ENCODE measurements at regions not wholly inside any gene's neighbourhood (a gene's known extent, or its start where the extent isn't known, plus 50 kb on each side); places are given as distances from the start of the nearest gene placed in this dataset.

DNA sequence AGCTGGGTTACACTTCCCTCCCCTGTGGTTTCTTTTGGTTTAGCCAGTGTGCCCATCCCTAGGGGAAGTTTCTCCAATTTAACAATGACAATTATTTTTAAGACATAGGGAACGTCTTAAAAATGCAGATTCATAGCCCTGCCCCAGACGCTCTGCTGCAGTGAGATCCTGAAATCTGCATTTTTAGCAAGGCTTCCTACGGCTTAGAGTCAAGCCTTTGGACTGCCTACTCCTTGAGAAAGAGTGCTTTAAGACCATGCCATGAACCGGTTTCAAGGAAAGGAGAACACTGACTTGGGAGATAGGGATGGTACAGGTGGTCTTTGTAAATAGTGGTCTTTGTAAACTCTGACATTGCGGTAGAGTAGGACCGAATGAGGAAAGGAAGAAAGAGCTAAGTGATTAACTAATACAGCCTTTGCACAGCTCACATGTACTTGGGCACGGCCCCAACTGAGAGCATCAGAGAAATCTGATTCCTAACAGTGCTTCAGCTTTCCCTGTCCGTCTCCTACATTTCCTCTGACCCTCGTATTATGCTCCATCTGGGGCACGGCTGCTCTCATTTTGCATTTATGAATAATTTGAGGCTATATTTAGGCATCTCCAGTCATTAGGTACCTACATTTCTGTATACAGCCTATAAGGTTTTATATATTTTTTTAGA lies 217.6 kb upstream of the TANK start:
- TF ChIP-seq, protein P1, sequence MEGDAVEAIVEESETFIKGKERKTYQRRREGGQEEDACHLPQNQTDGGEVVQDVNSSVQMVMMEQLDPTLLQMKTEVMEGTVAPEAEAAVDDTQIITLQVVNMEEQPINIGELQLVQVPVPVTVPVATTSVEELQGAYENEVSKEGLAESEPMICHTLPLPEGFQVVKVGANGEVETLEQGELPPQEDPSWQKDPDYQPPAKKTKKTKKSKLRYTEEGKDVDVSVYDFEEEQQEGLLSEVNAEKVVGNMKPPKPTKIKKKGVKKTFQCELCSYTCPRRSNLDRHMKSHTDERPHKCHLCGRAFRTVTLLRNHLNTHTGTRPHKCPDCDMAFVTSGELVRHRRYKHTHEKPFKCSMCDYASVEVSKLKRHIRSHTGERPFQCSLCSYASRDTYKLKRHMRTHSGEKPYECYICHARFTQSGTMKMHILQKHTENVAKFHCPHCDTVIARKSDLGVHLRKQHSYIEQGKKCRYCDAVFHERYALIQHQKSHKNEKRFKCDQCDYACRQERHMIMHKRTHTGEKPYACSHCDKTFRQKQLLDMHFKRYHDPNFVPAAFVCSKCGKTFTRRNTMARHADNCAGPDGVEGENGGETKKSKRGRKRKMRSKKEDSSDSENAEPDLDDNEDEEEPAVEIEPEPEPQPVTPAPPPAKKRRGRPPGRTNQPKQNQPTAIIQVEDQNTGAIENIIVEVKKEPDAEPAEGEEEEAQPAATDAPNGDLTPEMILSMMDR (conservative IDR thresholded peaks at IDR 0.05; ENCODE audit: low read depth, low read length) = no peak
- H3K4me3 ChIP-seq (ENCODE audit: low read depth, low read length) = no peak overlapping the region
- DNase-seq (ENCODE audit: low read depth) = no peak

DNA sequence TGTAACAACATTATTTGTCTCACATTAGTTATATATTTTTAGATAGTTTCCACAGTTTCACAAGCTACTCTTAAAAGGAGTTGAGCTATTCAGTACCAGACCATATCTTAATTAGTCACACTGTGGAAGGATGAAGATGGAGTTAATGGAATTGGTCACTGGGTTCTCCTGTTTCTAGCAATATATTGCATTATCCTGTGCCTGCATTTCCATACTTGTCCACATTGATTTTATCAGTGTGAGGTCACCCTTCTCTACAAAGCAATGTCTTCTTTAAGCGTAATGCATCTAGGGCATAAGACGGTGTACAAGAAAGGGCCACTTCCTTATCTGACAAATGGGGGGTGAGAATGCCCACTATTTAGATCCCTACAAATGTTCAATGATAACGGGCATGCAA lies 216.8 kb upstream of the TANK start:
- TF ChIP-seq, protein P1 (conservative IDR thresholded peaks at IDR 0.05; ENCODE audit: low read depth, low read length) = no peak
- DNase-seq (ENCODE audit: low read depth) = no peak
- H3K4me3 ChIP-seq (ENCODE audit: low read depth, low read length) = no peak overlapping the region

DNA sequence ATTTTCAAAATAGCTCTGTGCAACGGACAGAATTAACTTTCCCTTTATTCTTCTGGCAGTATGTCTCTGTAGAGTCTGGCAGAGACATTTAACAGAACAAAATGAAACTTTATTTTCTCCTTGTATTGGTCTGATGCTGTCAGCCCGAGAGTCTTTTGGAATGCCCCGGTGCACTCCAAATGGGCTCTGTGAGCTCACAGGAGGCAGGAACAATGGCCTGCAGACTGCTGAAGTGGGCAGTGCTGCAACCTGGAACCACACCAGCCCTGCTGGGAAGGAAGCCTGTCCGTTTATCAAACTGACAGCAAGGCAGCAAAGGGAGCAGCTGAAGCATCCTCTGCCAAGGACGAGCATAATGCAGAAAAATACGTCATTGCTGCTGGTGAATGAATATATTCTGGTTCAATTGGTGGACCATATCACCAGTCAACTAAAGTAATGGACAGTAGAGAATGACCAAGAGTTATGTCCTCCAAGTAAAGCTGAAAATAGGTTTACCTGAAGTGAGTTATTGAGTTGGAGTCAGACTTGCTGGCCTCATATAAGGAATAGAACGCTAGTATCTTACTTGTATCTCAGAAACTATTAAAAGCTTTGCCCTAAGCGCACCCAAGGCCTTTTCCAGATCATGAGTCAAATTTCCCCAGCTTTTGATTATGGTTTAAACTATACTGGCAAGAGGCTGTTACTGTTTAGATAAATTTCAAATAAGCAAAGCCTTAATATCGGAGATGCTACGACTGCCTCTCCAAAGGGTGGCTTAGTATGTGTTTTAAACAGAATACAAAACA lies 207.6 kb upstream of the TANK start:
- no peak overlapping the region for H3K4me3 ChIP-seq (ENCODE audit: low read depth, low read length)
- TF ChIP-seq, protein P1 (conservative IDR thresholded peaks at IDR 0.05; ENCODE audit: low read depth, low read length) = no peak
- no peak for DNase-seq (ENCODE audit: low read depth)

DNA sequence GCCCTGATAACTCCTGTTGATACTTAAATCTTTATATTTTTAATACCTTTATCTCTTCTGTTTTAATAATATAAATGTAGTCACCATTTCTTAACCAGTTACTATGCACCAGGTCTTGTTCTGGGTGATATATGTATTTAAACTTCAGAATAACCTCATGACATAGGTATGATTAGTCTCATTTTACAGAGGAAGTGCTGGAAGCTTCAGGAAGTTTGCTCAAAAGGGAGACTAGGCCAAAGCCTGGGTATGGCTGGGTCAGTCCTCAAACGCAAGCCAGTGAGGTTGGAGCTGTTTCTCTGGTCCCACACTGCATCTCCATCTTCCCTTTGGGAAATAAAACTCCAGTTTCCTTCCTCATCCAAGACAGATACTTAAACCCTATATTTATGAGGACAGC lies 204.7 kb upstream of the TANK start:
- no peak for DNase-seq (ENCODE audit: low read depth)
- TF ChIP-seq, protein P1 (conservative IDR thresholded peaks at IDR 0.05; ENCODE audit: low read depth, low read length) = no peak
- no peak overlapping the region for H3K4me3 ChIP-seq (ENCODE audit: low read depth, low read length)

DNA sequence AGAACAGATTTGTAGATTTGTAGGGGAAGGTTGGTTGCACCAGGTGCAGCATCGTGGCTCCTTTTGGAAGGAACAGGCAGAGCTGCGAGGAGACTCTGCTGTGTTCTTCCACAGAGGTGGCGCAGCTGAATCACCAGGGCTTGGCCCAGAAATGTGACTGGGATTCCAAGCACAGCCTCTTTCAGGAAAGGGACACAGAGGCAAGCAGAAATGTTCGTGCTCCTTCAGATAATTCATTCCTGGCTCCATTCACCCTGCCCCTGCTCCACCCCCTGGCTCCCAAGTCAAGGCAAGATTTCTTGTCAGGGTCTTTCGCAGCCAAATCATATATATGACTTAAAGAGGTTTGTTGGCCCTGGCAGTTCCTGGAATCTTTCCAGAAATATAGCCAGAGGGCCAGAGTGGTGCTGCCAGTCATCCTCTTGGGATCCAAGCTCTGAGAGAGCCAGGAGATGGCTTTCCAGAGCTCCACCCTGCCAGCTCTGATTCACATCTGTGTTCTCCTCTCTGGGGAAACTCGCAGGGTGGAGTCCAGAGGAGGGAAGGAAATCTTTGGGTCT lies 203.9 kb upstream of the TANK start:
- no peak for DNase-seq (ENCODE audit: low read depth)
- no peak overlapping the region for H3K4me3 ChIP-seq (ENCODE audit: low read depth, low read length)
- TF ChIP-seq, protein P1 (conservative IDR thresholded peaks at IDR 0.05; ENCODE audit: low read depth, low read length) = no peak

DNA sequence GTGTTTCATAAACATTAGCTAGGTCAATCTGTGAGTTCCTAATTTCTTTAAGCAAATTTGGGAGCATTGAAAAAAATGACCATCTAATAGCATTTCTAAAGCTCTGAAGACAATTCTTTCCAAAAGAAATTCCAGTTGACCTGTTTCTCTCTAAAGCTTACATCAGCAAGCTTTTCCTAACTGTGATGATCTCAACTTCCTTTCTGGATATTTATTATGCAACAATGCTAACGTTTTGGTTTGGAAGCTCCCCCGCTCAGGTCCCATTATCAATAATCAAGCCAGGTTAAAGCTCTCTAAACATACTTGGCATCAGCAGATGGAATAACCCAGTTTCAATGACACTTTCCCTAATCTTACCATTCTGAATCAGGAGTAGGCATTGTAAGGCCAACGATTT lies 196.3 kb upstream of the TANK start:
- H3K4me3 ChIP-seq (ENCODE audit: low read depth, low read length) = no peak overlapping the region
- TF ChIP-seq, protein P1 (conservative IDR thresholded peaks at IDR 0.05; ENCODE audit: low read depth, low read length) = no peak
- DNase-seq (ENCODE audit: low read depth) = no peak

Data from epithelial cell of proximal tubule (primary cell).